IPS-18a (cell line): ENCODE measurements at regions not wholly inside any gene's neighbourhood (a gene's known extent, or its start where the extent isn't known, plus 50 kb on each side); places are given as distances from the start of the nearest gene placed in this dataset.

ENCODE experiments used
- H3K27ac ChIP-seq: one replicate; pipeline ENCODE4 v1.5.1; 2013; ENCODE audit warnings: low read length
- H3K27me3 ChIP-seq: one replicate; pipeline ENCODE4 v1.6.1; 2013; ENCODE audit warnings: mild to moderate bottlenecking, low read length; ENCODE audit not compliant: control insufficient read depth, insufficient read depth
- H3K36me3 ChIP-seq: one replicate; pipeline ENCODE4 v1.6.1; 2013; ENCODE audit warnings: low read depth, low read length; ENCODE audit not compliant: control insufficient read depth
- H3K4me1 ChIP-seq: one replicate; pipeline ENCODE4 v1.6.1; 2013; ENCODE audit warnings: low read depth, low read length; ENCODE audit not compliant: control insufficient read depth
- H3K4me3 ChIP-seq: one replicate; pipeline ENCODE4 v1.5.1; 2013; ENCODE audit warnings: low read length
- H3K9ac ChIP-seq: one replicate; pipeline ENCODE4 v1.6.1; 2013; ENCODE audit warnings: mild to moderate bottlenecking, low read length, moderate library complexity
- H3K9me3 ChIP-seq: one replicate; pipeline ENCODE4 v1.6.1; 2013; ENCODE audit warnings: low read depth, low read length; ENCODE audit not compliant: control insufficient read depth

DNA sequence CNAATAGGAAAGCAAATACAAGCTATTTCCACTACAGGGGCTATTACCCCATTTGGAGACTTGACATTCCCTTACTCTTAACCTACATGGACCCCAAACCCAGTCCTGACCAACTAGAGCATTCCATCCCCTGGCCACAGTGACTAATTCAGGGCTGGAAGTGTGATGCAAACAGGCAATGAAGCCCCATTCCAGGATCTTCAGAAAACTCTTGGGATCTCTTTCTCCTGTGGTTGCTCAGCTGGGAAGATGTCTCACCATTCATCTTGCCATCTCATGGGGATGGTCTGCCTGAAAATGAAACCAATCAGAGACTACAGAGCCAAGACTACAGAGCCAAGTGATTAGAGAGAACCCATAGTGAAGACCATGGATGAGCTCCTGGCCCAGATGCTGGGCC is 206.2 kb downstream of the ZNF365 start:
- H3K4me3 ChIP-seq = no peak overlapping the region
- H3K27ac ChIP-seq = no peak overlapping the region
- H3K9ac ChIP-seq = no peak overlapping the region
- H3K4me1 ChIP-seq = no peaks in the 10 kb centered on the region
- H3K27me3 ChIP-seq = no peaks in the 10 kb centered on the region
- no peaks in the 10 kb centered on the region for H3K9me3 ChIP-seq
- H3K36me3 ChIP-seq = no peaks in the 10 kb centered on the region

- no peaks in the 10 kb centered on the region for H3K4me1 ChIP-seq
Observed at GRCh38 chr10:62581351-62581750, 207.2 kb downstream of the ZNF365 start.

GRCh38 chr10:62582101-62582705 is 208.0 kb downstream of the ZNF365 start:
- H3K9me3 ChIP-seq = no peaks in the 10 kb centered on the region
- no peaks in the 10 kb centered on the region for H3K4me1 ChIP-seq
- no peak overlapping the region for H3K9ac ChIP-seq
- no peaks in the 10 kb centered on the region for H3K36me3 ChIP-seq
- no peak overlapping the region for H3K4me3 ChIP-seq
- no peak overlapping the region for H3K27ac ChIP-seq
- H3K27me3 ChIP-seq = no peaks in the 10 kb centered on the region

More at GRCh38 chr10:62581351-62581750, 207.2 kb downstream of the ZNF365 start:
- no peak overlapping the region for H3K9ac ChIP-seq
- H3K36me3 ChIP-seq = no peaks in the 10 kb centered on the region
- no peak overlapping the region for H3K27ac ChIP-seq
- H3K27me3 ChIP-seq = no peaks in the 10 kb centered on the region
- H3K4me3 ChIP-seq = no peak overlapping the region
- no peaks in the 10 kb centered on the region for H3K9me3 ChIP-seq

GRCh38 chr10:62582804-62583208 is 208.6 kb downstream of the ZNF365 start:
- Histone ChIP-seq H3K27ac (no peak overlapping the region), H3K9ac (no peak overlapping the region)

DNA sequence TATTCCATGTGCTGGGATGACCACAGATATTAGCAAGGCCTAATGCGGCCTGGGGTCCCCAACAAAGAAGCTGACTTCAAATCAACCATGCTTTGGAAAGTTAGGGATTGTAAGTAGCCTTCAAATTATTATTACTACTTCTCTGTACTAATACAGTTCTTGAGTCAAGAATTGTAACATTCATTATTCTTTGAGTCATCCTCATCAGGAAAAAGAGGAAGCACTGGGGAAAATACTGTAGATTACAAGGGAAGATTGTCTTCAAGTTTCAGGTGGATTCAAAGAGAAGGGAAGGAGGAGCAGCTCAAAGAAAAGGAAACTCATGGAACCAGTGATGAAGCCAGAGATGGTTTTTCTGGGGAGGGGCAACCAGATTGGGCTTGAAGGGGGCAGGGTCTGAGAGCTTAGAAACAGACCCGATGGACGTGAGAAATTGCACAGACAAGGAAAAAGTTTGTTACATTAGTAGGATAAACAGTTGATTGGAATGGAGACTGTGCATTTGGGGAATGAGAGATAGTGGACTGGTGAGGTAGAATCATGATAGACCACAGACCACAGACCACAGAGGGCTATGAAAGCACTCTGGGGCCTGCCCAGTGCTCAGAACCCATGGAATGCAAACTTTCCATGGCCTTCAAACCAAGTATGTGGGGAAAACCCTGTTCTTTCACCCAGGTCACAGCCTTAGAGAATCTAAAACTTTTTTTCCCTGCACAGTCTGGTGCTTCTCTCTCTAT is 209.9 kb downstream of the ZNF365 start:
- no peaks in the 10 kb centered on the region for H3K4me1 ChIP-seq
- no peak overlapping the region for H3K27ac ChIP-seq
- no peaks in the 10 kb centered on the region for H3K9me3 ChIP-seq
- no peak overlapping the region for H3K4me3 ChIP-seq
- no peak overlapping the region for H3K9ac ChIP-seq
- no peaks in the 10 kb centered on the region for H3K27me3 ChIP-seq
- H3K36me3 ChIP-seq = no peaks in the 10 kb centered on the region

More at GRCh38 chr10:62582804-62583208, 208.6 kb downstream of the ZNF365 start:
- Histone ChIP-seq H3K4me3 (no peak overlapping the region), H3K4me1 (no peaks in the 10 kb centered on the region), H3K36me3 (no peaks in the 10 kb centered on the region), H3K27me3 (no peaks in the 10 kb centered on the region), H3K9me3 (no peaks in the 10 kb centered on the region)

- H3K9me3 ChIP-seq = no peaks in the 10 kb centered on the region
- H3K27me3 ChIP-seq = no peaks in the 10 kb centered on the region
- H3K4me3 ChIP-seq = no peak overlapping the region
- no peak overlapping the region for H3K9ac ChIP-seq
- H3K4me1 ChIP-seq = no peaks in the 10 kb centered on the region
- H3K36me3 ChIP-seq = no peaks in the 10 kb centered on the region
- H3K27ac ChIP-seq = no peak overlapping the region
Observed at GRCh38 chr10:62584731-62585130, 210.6 kb downstream of the ZNF365 start.

DNA sequence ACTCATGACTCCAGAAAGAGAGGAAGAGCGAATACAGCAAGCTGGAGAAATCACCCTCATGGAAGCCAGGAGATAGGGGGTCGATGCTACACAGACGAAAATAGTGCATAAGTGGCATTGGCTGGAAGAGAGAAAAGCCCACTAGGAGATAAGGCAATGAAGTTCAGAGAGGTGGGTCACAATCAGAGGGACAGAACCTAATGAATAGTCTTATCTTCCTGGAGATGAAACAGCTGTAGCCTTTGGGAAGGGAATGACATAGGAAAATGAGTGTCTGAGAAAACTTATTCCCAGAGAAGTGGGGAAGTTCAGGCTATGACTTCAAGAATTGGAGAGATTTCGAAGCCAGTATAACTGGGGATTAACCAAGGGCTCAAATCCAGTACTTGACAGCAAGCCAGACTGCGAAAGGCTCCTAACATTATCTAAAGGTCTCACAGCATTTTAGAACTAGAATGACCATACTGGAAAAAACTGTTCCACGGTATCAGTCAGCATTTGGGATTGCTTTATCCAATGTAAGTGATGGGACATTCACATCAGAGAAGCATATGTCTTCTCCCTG is 211.1 kb downstream of the ZNF365 start:
- Histone ChIP-seq H3K36me3 (no peaks in the 10 kb centered on the region), H3K9me3 (no peaks in the 10 kb centered on the region), H3K9ac (no peak overlapping the region), H3K4me1 (no peaks in the 10 kb centered on the region), H3K27ac (no peak overlapping the region), H3K4me3 (no peak overlapping the region), H3K27me3 (no peaks in the 10 kb centered on the region)

- Histone ChIP-seq H3K9ac (no peak overlapping the region), H3K27ac (no peak overlapping the region), H3K27me3 (no peaks in the 10 kb centered on the region)
Observed at GRCh38 chr10:62587011-62587410, 212.8 kb downstream of the ZNF365 start.

GRCh38 chr10:62588116-62588515 is 213.9 kb downstream of the ZNF365 start:
- Histone ChIP-seq H3K27me3 (no peaks in the 10 kb centered on the region), H3K9ac (no peak overlapping the region), H3K36me3 (no peaks in the 10 kb centered on the region), H3K4me3 (no peak overlapping the region), H3K27ac (no peak overlapping the region), H3K4me1 (no peaks in the 10 kb centered on the region), H3K9me3 (no peaks in the 10 kb centered on the region)

More at GRCh38 chr10:62587011-62587410, 212.8 kb downstream of the ZNF365 start:
- Histone ChIP-seq H3K4me3 (no peak overlapping the region), H3K36me3 (no peaks in the 10 kb centered on the region), H3K4me1 (no peaks in the 10 kb centered on the region), H3K9me3 (no peaks in the 10 kb centered on the region)

DNA sequence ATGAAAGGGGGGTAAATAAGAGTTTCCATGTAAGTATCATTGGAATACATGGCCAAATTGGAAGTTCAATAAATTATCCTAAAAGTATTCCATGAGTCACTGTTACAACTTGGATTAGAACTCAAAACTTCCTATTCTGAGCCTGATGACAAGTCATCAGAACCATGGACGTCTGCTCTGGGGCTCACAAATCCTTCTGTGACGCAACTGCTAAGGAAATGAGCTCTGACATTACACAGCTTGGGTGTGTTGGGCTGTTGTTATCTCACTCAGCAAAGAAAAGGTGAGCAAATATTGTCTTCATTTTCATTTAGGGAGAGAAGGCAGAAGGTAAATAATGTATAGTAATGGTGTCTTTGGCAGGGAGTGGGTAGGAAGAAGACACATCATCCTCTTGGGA is 214.8 kb upstream of the ADO start:
- H3K9me3 ChIP-seq = no peaks in the 10 kb centered on the region
- no peaks in the 10 kb centered on the region for H3K36me3 ChIP-seq
- H3K27ac ChIP-seq = no peak overlapping the region
- no peaks in the 10 kb centered on the region for H3K4me1 ChIP-seq
- no peak overlapping the region for H3K4me3 ChIP-seq
- H3K9ac ChIP-seq = no peak overlapping the region
- no peaks in the 10 kb centered on the region for H3K27me3 ChIP-seq

GRCh38 chr10:62590306-62590705 is 214.2 kb upstream of the ADO start:
- H3K27ac ChIP-seq = no peak overlapping the region
- no peaks in the 10 kb centered on the region for H3K4me1 ChIP-seq
- no peak overlapping the region for H3K9ac ChIP-seq
- no peak overlapping the region for H3K4me3 ChIP-seq
- no peaks in the 10 kb centered on the region for H3K27me3 ChIP-seq
- H3K36me3 ChIP-seq = no peaks in the 10 kb centered on the region
- H3K9me3 ChIP-seq = no peaks in the 10 kb centered on the region
